T-cell (primary cell): ENCODE measurements at regions not wholly inside any gene's neighbourhood (a gene's known extent, or its start where the extent isn't known, plus 50 kb on each side); places are given as distances from the start of the nearest gene placed in this dataset.

Experiments used
- ATAC-seq, 4 experiments: fragments of 200-7000 bp in 3 of 4; fragments of 150-1000 bp in 1 of 4; cut with Tn5 transposase; replicated peaks in 1 of 4; 1 replicate in 3 of 4; 2 replicates in 1 of 4; pipeline ENCODE4 v1.10.0; 2021; ENCODE audit warnings: moderate library complexity in 3 of 4, mild to moderate bottlenecking in 2 of 4, moderate number of reproducible peaks in 1 of 4
- CTCF ChIA-PET, 2 donors: fragments of 300-600 bp; sonication (Branson Sonifier 250); formaldehyde crosslinking; loops; one replicate each; lab custom pipeline; 2022; ENCODE audit warnings: antibody characterized with exemption in 2 of 2; lab: Charles Lee
- POLR2A ChIA-PET, 2 donors: fragments of 300-600 bp; sonication (Branson Sonifier 250); formaldehyde crosslinking; loops; one replicate each; lab custom pipeline; 2022; ENCODE audit warnings: antibody characterized with exemption in 2 of 2; lab: Charles Lee
- DNase-seq, 35 experiments: peaks; one replicate each; pipeline versions ENCODE4 v3.0.0 to v3.0.0-alpha.2; 2013 to 2023
- H3K27ac ChIP-seq: one replicate; pipeline ENCODE4 v1.5.1; 2013; ENCODE audit warnings: low read length
- H3K27me3 ChIP-seq, 2 experiments: replicated peaks in 1 of 2; 1 replicate in 1 of 2; 2 replicates in 1 of 2; pipeline versions ENCODE4 v1.6.1 to v1.7.0; 2013; ENCODE audit warnings: low read length in 1 of 2, mixed read lengths in 1 of 2; ENCODE audit not compliant: control insufficient read depth in 2 of 2, insufficient read depth in 2 of 2; ENCODE audit errors: extremely low read depth in 1 of 2
- H3K36me3 ChIP-seq, 2 donors: 1 replicate in 1 of 2; 2 replicates in 1 of 2; pipeline versions ENCODE4 v1.6.1 to v1.7.0; 2013; ENCODE audit warnings: low read length in 1 of 2; ENCODE audit not compliant: control insufficient read depth in 2 of 2, insufficient read depth in 1 of 2; ENCODE audit errors: extremely low read depth in 1 of 2
- H3K4me1 ChIP-seq, 2 experiments: 1 replicate in 1 of 2; 2 replicates in 1 of 2; pipeline versions ENCODE4 v1.6.1 to v1.7.0; 2013; ENCODE audit warnings: low read length in 2 of 2, mixed read lengths in 1 of 2; ENCODE audit not compliant: insufficient read depth in 2 of 2, control insufficient read depth in 1 of 2; ENCODE audit errors: extremely low read depth in 1 of 2
- H3K4me3 ChIP-seq, 2 donors: 1 replicate in 1 of 2; 2 replicates in 1 of 2; pipeline versions ENCODE4 v1.5.1 to v1.7.0; 2013; ENCODE audit warnings: mild to moderate bottlenecking in 2 of 2, low read length in 1 of 2, moderate library complexity in 1 of 2; ENCODE audit not compliant: control insufficient read depth in 1 of 2; ENCODE audit errors: extremely low read depth in 1 of 2
- H3K9me3 ChIP-seq: 2 replicates; pipeline ENCODE4 v1.7.0; 2013
- H3K27ac Mint-ChIP-seq, 2 donors: one replicate each; pipeline ENCODE4 v1.8.0; 2020 to 2021; ENCODE audit warnings: mild to moderate bottlenecking in 2 of 2, mixed read lengths in 2 of 2
- H3K27me3 Mint-ChIP-seq, 2 donors: one replicate each; pipeline ENCODE4 v1.8.0; 2021 to 2022; ENCODE audit warnings: mixed read lengths in 2 of 2
- H3K36me3 Mint-ChIP-seq: one replicate; pipeline ENCODE4 v1.8.0; 2021; ENCODE audit warnings: mixed read lengths
- H3K4me1 Mint-ChIP-seq, 3 donors: one replicate each; pipeline ENCODE4 v1.8.0; 2020 to 2022; ENCODE audit warnings: mixed read lengths in 3 of 3, mild to moderate bottlenecking in 1 of 3
- H3K4me3 Mint-ChIP-seq, 3 donors: one replicate each; pipeline ENCODE4 v1.8.0; 2020 to 2022; ENCODE audit warnings: mild to moderate bottlenecking in 3 of 3, mixed read lengths in 3 of 3, moderate library complexity in 3 of 3
- H3K9me3 Mint-ChIP-seq, 3 donors: one replicate each; pipeline ENCODE4 v1.8.0; 2020 to 2022; ENCODE audit warnings: mixed read lengths in 3 of 3
- WGBS: methylation state at CpG from one replicate; pipeline ENCODE4 v1.1.5; 2013; ENCODE audit warnings: missing lambda C conversion rate; ENCODE audit not compliant: insufficient coverage; 5-methylcytosine and 5-hydroxymethylcytosine counted together

DNA sequence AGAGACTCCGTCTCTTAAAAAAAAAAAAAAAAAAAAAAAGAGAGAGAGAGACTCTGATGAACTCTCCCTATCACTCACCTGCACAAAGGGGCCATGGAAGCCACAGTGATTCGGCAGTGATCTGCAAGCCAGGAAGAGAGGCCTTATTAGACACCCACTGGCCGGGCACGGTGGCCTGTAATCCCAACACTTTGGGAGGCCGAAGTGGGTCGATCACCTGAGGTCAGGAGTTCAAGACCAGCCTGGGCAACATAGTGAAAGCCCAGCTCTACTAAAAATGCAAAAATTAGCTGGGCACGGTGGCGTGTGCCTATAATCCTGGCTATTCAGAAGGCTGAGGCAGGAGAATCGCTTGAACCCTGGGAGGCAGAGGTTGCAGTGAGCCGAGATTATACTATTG, 198.5 kb upstream of the WSCD1 start:
- Mint-ChIP-seq H3K4me1 (no peaks in the 10 kb centered on the region), H3K9me3 (no peaks in the 10 kb centered on the region), H3K27me3 (peaks cover 25 to 28% of the 10 kb centered on the region in 2 donors), H3K36me3 (no peaks in the 10 kb centered on the region), H3K4me3 (no peak overlapping the region), H3K27ac (no peak overlapping the region)
- H3K36me3 ChIP-seq, result no peaks in the 10 kb centered on the region
- DNase-seq (no peak), ATAC-seq (no peak)
- WGBS, result 83% methylated on average over 4 of the region's 10 CpGs
- ChIA-PET POLR2A (interaction anchor here in 1 of 2 donors (0.6 kb wide), 1 partner anchor 239 kb away, joined by 3 read pairs; no protein-coding TSS in a partner anchor), CTCF (interaction anchor here in 1 of 2 donors (0.6 kb wide), 1 partner anchor 55 kb away, joined by 4 read pairs; no protein-coding TSS in a partner anchor)
- H3K4me1 ChIP-seq, result no peaks in the 10 kb centered on the region
- H3K27ac ChIP-seq, result no peak overlapping the region
- H3K9me3 ChIP-seq, result no peaks in the 10 kb centered on the region
- H3K27me3 ChIP-seq, result peaks cover 0 to 21% of the 10 kb centered on the region in 2 experiments
- no peak overlapping the region for H3K4me3 ChIP-seq

DNA sequence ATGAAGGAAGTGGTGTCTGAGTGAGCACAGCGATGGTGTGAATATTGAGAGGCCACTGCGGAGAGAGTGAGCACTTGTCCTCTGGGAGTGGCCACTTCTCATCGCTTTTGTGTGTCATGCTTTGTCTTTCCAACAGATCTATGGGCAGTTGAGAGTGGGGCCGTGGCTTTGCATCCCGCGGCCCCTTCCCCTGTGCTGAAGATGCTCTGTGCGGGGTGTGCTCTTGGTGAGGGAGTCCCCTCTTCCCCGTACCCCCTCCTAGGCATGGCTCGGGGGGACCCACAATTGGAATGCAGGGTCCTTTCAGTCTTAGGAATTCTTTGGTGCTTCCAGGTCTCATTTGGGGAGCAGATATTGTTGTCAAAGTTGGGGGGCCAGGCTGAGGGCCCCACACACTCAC, 197.3 kb upstream of the WSCD1 start:
- no peak overlapping the region for H3K27ac Mint-ChIP-seq
- peaks cover 0 to 25% of the 10 kb centered on the region in 2 experiments for H3K27me3 ChIP-seq
- WGBS, result 37% methylated on average over 2 of the region's 9 CpGs
- ATAC-seq, result no peak
- no peak overlapping the region for H3K27ac ChIP-seq
- peaks cover 30% of the 10 kb centered on the region in 2 donors for H3K27me3 Mint-ChIP-seq
- no peaks in the 10 kb centered on the region for H3K36me3 ChIP-seq
- H3K9me3 Mint-ChIP-seq, result no peaks in the 10 kb centered on the region
- H3K4me1 Mint-ChIP-seq, result no peaks in the 10 kb centered on the region
- ChIA-PET POLR2A (no interaction called here), CTCF (no interaction called here)
- H3K4me3 Mint-ChIP-seq, result no peak overlapping the region
- no peaks in the 10 kb centered on the region for H3K9me3 ChIP-seq
- H3K4me1 ChIP-seq, result no peaks in the 10 kb centered on the region
- H3K4me3 ChIP-seq, result no peak overlapping the region
- no peaks in the 10 kb centered on the region for H3K36me3 Mint-ChIP-seq
- no peak for DNase-seq

DNA sequence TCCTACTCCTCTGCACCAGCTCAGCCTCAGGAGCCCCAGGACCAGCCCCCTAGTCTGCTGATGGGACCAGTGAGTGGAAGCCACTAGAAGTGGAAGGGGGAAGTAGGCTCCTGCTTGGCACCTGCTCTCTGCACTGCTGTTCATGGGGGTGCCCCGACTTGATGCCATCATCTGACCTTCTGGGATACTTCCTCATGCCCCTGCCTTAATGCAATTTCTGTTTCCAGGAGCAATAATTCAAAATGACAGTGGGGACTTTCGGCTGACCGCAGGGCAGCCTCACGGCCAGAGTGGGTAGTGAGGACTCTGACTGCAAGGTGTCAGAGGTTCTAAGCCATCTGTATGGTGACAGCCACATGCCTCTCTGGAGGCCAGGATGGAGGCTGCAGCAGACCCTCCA, 196.4 kb upstream of the WSCD1 start:
- H3K27ac Mint-ChIP-seq, result no peak overlapping the region

DNA sequence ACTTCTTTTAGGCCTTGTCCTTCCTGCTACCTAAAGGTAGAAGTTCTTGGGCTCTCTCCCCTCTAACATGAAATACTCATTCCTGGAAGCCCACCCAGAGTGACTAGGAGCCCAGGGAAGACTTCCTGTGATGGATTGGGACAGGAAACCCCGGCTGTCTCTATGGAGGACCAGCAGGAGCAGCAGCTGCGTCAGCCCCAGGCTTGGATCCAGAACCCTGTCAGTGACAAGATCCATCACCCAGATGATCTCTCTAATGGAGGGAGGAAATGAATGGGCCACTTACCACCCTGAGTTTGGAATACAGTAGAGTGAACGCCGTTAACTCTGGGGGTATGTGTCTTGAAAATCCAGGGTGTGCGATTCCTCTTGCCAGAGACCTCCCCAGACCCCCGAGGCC, 195.7 kb upstream of the WSCD1 start:
- peaks cover 0 to 26% of the 10 kb centered on the region in 2 experiments for H3K27me3 ChIP-seq
- Mint-ChIP-seq H3K27me3 (peaks cover 30 to 34% of the 10 kb centered on the region in 2 donors), H3K27ac (no peak overlapping the region), H3K4me3 (no peak overlapping the region), H3K9me3 (no peaks in the 10 kb centered on the region), H3K36me3 (no peaks in the 10 kb centered on the region), H3K4me1 (no peaks in the 10 kb centered on the region)
- H3K36me3 ChIP-seq, result no peaks in the 10 kb centered on the region
- ChIA-PET CTCF (no interaction called here), POLR2A (no interaction called here)
- no peak for ATAC-seq
- H3K27ac ChIP-seq, result no peak overlapping the region
- no peak overlapping the region for H3K4me3 ChIP-seq
- H3K4me1 ChIP-seq, result no peaks in the 10 kb centered on the region
- no CpG with 5 or more reads among the region's 6 CpGs for WGBS
- H3K9me3 ChIP-seq, result no peaks in the 10 kb centered on the region
- no peak for DNase-seq

More for the DNA sequence above, 196.4 kb upstream of the WSCD1 start:
- WGBS, result 80% methylated on average over 1 of the region's 4 CpGs
- H3K4me1 ChIP-seq, result no peaks in the 10 kb centered on the region
- H3K4me3 ChIP-seq, result no peak overlapping the region
- H3K27ac ChIP-seq, result no peak overlapping the region
- H3K36me3 Mint-ChIP-seq, result no peaks in the 10 kb centered on the region
- CTCF ChIA-PET, result no interaction called here
- no peaks in the 10 kb centered on the region for H3K9me3 ChIP-seq
- H3K4me3 Mint-ChIP-seq, result no peak overlapping the region
- H3K4me1 Mint-ChIP-seq, result no peaks in the 10 kb centered on the region
- peaks cover 30 to 33% of the 10 kb centered on the region in 2 donors for H3K27me3 Mint-ChIP-seq
- H3K9me3 Mint-ChIP-seq, result no peaks in the 10 kb centered on the region
- ATAC-seq (no peak), DNase-seq (no peak)
- H3K27me3 ChIP-seq, result peaks cover 0 to 29% of the 10 kb centered on the region in 2 experiments
- POLR2A ChIA-PET, result interaction anchor here in 1 of 2 donors (0.6 kb wide), 1 partner anchor 52 kb away, joined by 3 read pairs; no protein-coding TSS in a partner anchor
- no peaks in the 10 kb centered on the region for H3K36me3 ChIP-seq

DNA sequence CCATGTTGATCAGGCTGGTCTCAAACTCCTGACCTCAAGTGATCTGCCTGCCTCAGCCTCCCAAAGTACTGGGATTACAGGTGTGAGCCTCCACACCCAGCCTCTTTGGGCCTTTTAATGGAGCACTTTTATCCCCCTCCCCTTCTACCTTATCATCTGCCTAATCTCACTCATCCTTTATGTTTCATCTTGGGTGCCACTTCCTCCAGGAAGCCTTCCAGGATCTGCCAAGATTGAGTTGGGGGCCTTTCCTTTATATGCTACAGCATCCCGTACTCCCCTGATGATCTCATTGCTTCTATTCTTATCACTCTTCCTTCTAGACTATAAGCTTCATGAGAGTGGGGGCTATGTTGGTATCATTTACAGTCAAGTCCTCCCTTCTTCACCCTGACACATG, 192.8 kb upstream of the WSCD1 start:
- no peak overlapping the region for H3K27ac Mint-ChIP-seq
- no peaks in the 10 kb centered on the region for H3K9me3 ChIP-seq
- no peaks in the 10 kb centered on the region for H3K4me1 ChIP-seq
- ChIA-PET CTCF (no interaction called here), POLR2A (no interaction called here)
- no CpG with 5 or more reads among the region's 1 CpG for WGBS
- H3K4me1 Mint-ChIP-seq, result no peaks in the 10 kb centered on the region
- no peak for DNase-seq
- ATAC-seq, result no peak
- peaks cover 25 to 30% of the 10 kb centered on the region in 2 donors for H3K27me3 Mint-ChIP-seq
- peaks cover 0 to 29% of the 10 kb centered on the region in 2 experiments for H3K27me3 ChIP-seq
- no peak overlapping the region for H3K27ac ChIP-seq
- H3K4me3 Mint-ChIP-seq, result no peak overlapping the region
- H3K4me3 ChIP-seq, result no peak overlapping the region
- H3K36me3 ChIP-seq, result no peaks in the 10 kb centered on the region
- H3K36me3 Mint-ChIP-seq, result no peaks in the 10 kb centered on the region
- H3K9me3 Mint-ChIP-seq, result no peaks in the 10 kb centered on the region

DNA sequence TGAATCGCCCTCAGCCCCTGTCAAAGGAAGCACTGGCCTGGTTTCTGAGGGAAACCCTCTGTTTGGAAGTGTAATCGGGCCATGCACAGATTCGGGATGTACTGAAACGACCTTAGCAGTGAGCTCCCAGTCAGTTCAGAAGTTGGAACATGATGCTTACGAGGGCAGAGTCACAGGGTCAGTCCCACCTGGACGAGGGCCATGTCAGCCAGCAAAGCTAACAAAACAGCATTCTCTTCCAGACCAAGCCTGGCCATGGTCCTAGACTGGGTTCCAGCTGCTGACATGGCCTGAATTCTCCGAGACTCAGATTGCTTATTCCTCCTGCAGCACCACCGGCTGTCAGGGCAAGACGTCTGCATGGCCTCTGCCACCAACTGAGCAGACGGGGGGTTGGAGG, 192.2 kb upstream of the WSCD1 start:
- WGBS, result 67% methylated on average over 9 of the region's 10 CpGs
- ChIA-PET POLR2A (no interaction called here), CTCF (no interaction called here)
- no peak overlapping the region for H3K4me3 Mint-ChIP-seq
- Histone ChIP-seq H3K27me3 (peaks cover 0 to 29% of the 10 kb centered on the region in 2 experiments), H3K27ac (no peak overlapping the region), H3K4me1 (no peaks in the 10 kb centered on the region), H3K36me3 (no peaks in the 10 kb centered on the region), H3K9me3 (no peaks in the 10 kb centered on the region), H3K4me3 (no peak overlapping the region)
- DNase-seq (no peak), ATAC-seq (no peak)
- no peaks in the 10 kb centered on the region for H3K36me3 Mint-ChIP-seq
- no peaks in the 10 kb centered on the region for H3K9me3 Mint-ChIP-seq
- no peaks in the 10 kb centered on the region for H3K4me1 Mint-ChIP-seq
- H3K27me3 Mint-ChIP-seq, result peaks cover 22 to 30% of the 10 kb centered on the region in 2 donors
- no peak overlapping the region for H3K27ac Mint-ChIP-seq

DNA sequence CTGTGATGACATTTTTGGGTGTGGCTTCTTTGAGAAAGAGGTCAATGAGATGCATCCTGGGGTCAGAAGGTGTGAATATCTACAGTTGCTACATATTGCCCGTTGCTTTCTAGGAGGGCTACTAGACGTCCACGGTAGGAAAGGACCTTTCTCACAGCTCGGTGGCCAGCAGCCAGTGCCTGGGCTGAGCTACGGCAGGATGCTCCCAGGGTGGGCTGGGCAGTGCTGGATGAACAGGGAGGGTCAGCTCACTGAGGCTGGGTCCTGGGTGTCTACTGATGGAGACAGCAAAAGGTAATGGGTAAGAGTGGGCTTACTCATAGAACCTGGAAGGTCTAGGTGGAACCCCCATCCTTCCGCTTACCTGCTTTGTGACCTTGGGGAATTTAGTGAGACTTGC, 188.3 kb upstream of the WSCD1 start:
- H3K4me1 Mint-ChIP-seq, result no peaks in the 10 kb centered on the region

More for the DNA sequence above, 188.3 kb upstream of the WSCD1 start:
- Histone ChIP-seq H3K4me3 (no peak overlapping the region), H3K9me3 (no peaks in the 10 kb centered on the region), H3K4me1 (no peaks in the 10 kb centered on the region), H3K27me3 (peaks cover 0 to 29% of the 10 kb centered on the region in 2 experiments), H3K27ac (no peak overlapping the region), H3K36me3 (no peaks in the 10 kb centered on the region)
- POLR2A ChIA-PET, result no interaction called here
- ATAC-seq (no peak), DNase-seq (no peak)
- no peaks in the 10 kb centered on the region for H3K36me3 Mint-ChIP-seq
- no peaks in the 10 kb centered on the region for H3K9me3 Mint-ChIP-seq
- 84% methylated on average over 3 of the region's 6 CpGs for WGBS
- peaks cover 10 to 28% of the 10 kb centered on the region in 2 donors for H3K27me3 Mint-ChIP-seq
- CTCF ChIA-PET, result no interaction called here
- no peak overlapping the region for H3K4me3 Mint-ChIP-seq
- no peak overlapping the region for H3K27ac Mint-ChIP-seq
